BLaER1 (cell line): ENCODE measurements at regions not wholly inside any gene's neighbourhood (a gene's known extent, or its start where the extent isn't known, plus 50 kb on each side); places are given as distances from the start of the nearest gene placed in this dataset.
"Not testable (repeated sequence)": the region's sequence is repeated elsewhere in the genome, so short reads cannot be mapped to it uniquely, and the experiment has no call there.

Experiments
- H3K27ac ChIP-seq: shearing (Covaris generic); formaldehyde crosslinking; 2 replicates; pipeline ENCODE4 v1.8.1; 2022
- H3K27me3 ChIP-seq: shearing (Covaris generic); formaldehyde crosslinking; 2 replicates; pipeline ENCODE4 v1.8.1; 2022
- H3K36me3 ChIP-seq: shearing (Covaris generic); formaldehyde crosslinking; 2 replicates; pipeline ENCODE4 v1.8.1; 2022
- H3K4me1 ChIP-seq: shearing (Covaris generic); formaldehyde crosslinking; 2 replicates; pipeline ENCODE4 v1.8.1; 2022
- H3K4me2 ChIP-seq: shearing (Covaris generic); formaldehyde crosslinking; 2 replicates; pipeline ENCODE4 v1.8.1; 2022
- H3K4me3 ChIP-seq: shearing (Covaris generic); formaldehyde crosslinking; 2 replicates; pipeline ENCODE4 v1.8.1; 2022
- H3K9ac ChIP-seq: shearing (Covaris generic); formaldehyde crosslinking; 2 replicates; pipeline ENCODE4 v1.8.1; 2022
- H3K9me3 ChIP-seq: shearing (Covaris generic); formaldehyde crosslinking; 2 replicates; pipeline ENCODE4 v1.8.1; 2022
- H4K20me1 ChIP-seq: shearing (Covaris generic); formaldehyde crosslinking; 2 replicates; pipeline ENCODE4 v1.8.1; 2022
- Cebpa-rat ChIP-seq: shearing (Covaris generic); IDR thresholded peaks from 2 replicates; pipeline ENCODE4 v1.8.1; 2022

DNA sequence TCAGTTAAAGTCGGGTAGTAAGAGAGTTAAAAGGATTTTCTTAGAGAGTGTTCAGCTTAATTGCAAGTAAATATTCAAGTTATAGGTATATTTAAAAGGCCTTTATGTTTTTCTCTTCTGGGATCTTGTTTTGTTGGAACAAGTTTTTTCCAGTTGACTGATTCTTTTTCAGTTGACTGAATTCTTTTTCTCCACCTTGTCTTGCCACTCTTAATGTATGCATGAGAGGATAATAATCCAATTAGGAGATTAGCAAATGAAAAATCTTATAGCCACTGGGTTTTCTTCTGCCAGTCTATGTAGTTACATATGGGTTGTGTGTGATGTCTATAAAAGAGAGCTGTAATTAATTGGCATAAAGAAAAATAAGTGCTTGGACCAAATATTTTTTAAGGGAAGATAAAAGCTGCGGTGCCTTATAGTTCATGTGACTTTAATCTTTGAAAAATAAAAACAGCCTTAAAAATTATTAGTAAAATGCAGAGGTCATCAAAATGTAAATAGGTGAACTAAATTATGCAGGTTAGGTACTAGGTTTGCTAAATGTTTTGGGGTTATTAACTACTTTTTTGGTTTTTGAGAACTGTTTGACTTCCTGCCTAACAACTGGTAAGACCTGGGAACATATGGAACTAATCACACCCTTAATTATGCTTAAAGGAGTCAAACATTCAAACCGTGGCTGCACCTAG, 367.2 kb downstream of the HTR1B start:
- Histone ChIP-seq H3K27ac (no peak overlapping the region), H4K20me1 (no peaks in the 10 kb centered on the region), H3K36me3 (no peaks in the 10 kb centered on the region), H3K4me3 (no peak overlapping the region), H3K4me2 (no peak overlapping the region), H3K9me3 (no peaks in the 10 kb centered on the region), H3K9ac (no peak overlapping the region), H3K4me1 (no peaks in the 10 kb centered on the region), H3K27me3 (no peaks in the 10 kb centered on the region)
- TF ChIP-seq Cebpa-rat, result no peak

DNA sequence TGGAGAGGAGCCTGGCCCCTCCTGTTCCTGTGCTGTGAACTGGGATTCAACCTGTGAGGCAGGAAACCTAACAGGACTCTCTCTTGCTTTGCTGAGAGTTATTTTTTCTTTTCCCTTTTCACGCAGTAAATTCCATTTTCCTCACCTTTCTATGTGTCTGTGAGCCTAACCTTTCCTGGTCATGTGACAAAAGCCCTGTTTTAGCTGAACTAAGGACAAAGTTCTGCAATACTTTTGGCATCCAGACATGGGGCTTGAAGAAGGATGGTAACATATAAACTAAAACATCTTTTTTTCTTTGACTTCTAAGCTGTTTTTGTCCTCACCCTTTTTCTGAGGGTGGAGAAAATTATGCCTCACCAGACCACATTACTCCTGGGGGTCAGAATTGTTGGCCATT, 368.5 kb downstream of the HTR1B start:
- Histone ChIP-seq H3K4me1 (no peaks in the 10 kb centered on the region), H3K4me2 (no peak overlapping the region), H3K27me3 (no peaks in the 10 kb centered on the region), H4K20me1 (no peaks in the 10 kb centered on the region), H3K4me3 (no peak overlapping the region), H3K9me3 (no peaks in the 10 kb centered on the region), H3K27ac (no peak overlapping the region), H3K36me3 (no peaks in the 10 kb centered on the region), H3K9ac (no peak overlapping the region)
- no peak for TF ChIP-seq Cebpa-rat

DNA sequence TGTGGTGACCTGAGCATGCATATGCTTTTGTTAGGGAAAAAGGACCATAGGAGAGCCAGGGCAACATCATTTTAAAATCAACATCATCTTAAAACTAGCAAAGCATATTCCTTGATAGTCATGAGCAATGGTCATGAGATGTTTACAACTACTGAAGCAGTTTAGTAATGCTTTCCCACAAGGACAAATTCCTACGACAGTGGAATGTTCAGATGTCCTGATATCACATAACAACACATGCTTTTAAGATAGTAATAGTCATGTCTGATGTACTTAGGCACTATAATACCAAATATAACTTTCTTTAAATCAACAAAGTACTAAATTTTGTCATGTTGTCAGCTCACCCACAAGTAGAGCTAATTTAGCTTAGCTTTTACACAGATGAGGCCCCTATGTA, 370.3 kb downstream of the HTR1B start:
- H3K9me3 ChIP-seq, result no peaks in the 10 kb centered on the region
- no peak overlapping the region for H3K4me2 ChIP-seq
- H3K27ac ChIP-seq, result no peak overlapping the region
- H3K4me1 ChIP-seq, result no peaks in the 10 kb centered on the region
- no peak overlapping the region for H3K4me3 ChIP-seq
- no peaks in the 10 kb centered on the region for H3K27me3 ChIP-seq
- no peaks in the 10 kb centered on the region for H4K20me1 ChIP-seq
- TF ChIP-seq Cebpa-rat, result no peak
- H3K9ac ChIP-seq, result no peak overlapping the region
- H3K36me3 ChIP-seq, result no peaks in the 10 kb centered on the region

DNA sequence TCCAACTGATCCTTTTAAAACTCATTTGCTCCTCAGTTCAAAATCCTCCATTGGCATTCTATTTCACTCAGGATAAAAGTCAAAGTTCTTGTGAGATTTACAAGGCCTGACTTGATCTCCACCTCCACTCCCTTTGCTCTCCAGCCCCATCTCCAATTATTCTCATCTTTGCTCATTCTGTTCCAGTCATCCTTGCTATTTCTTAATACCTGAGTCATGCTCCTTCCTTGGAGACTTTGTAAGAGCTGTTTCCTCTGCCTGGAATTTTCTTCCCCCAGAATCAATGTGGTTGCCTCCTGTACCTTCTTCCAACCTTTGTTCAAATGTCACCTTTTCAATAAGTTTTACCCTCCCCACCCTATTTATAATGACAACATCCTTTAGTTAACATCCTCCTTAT, 373.5 kb downstream of the HTR1B start:
- H4K20me1 ChIP-seq, result no peaks in the 10 kb centered on the region
- H3K9ac ChIP-seq, result no peak overlapping the region
- H3K4me1 ChIP-seq, result no peaks in the 10 kb centered on the region
- no peak for TF ChIP-seq Cebpa-rat
- no peak overlapping the region for H3K4me3 ChIP-seq
- H3K9me3 ChIP-seq, result no peaks in the 10 kb centered on the region
- H3K36me3 ChIP-seq, result no peaks in the 10 kb centered on the region
- no peak overlapping the region for H3K27ac ChIP-seq
- no peaks in the 10 kb centered on the region for H3K27me3 ChIP-seq
- no peak overlapping the region for H3K4me2 ChIP-seq

DNA sequence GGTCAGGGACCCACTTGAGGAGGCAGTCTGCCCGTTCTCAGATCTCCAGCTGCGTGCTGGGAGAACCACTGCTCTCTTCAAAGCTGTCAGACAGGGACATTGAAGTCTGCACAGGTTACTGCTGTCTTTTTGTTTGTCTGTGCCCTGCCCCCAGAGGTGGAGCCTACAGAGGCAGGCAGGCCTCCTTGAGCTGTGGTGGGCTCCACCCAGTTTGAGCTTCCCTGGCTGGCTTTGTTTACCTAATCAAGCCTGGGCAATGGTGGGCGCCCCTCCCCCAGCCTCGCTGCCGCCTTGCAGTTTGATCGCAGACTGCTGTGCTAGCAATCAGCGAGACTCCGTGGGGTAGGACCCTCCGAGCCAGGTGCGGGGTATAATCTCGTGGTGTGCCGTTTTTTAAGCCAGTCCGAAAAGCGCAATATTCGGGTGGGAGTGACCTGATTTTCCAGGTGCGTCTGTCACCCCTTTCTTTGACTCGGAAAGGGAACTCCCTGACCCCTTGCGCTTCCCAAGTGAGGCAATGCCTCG, 375.4 kb downstream of the HTR1B start:
- H3K27ac ChIP-seq, result not testable (repeated sequence)

DNA sequence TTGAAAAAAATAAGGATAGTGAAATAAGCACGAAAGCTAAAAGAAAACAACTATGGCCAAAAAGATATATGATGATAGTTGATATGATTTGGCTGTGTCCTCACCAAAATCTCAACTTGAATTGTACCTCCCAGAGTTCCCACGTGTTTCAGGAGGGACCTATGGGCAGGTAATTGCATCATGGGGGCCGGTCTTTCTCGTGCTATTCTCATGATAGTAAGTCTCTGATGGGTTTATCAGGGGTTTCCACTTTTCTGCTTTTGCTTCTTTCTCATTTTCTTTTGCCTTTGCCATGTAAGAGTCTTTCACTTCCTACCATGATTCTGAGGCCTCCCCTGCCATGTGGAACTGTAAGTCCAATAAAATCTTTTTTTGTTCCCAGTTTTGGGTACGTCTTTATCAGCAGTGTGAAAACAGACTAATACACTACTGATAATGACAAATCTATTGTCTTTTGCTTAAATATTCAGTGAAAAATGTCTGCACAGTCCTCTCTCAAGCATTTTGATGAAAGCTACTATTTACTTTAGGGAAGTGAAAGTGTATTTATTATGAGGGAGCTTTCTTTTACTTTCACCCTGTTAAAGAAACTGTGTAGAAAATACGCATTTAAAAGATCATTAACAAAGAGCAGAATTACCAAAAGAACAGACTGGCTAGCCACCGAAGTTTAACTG, 389.1 kb downstream of the HTR1B start:
- H3K9ac ChIP-seq, result no peak overlapping the region
- H3K36me3 ChIP-seq, result no peaks in the 10 kb centered on the region
- H3K9me3 ChIP-seq, result no peaks in the 10 kb centered on the region
- H3K27me3 ChIP-seq, result no peaks in the 10 kb centered on the region
- H3K4me3 ChIP-seq, result no peak overlapping the region
- H3K4me2 ChIP-seq, result no peak overlapping the region
- no peaks in the 10 kb centered on the region for H4K20me1 ChIP-seq
- TF ChIP-seq Cebpa-rat, result no peak
- no peaks in the 10 kb centered on the region for H3K4me1 ChIP-seq
- no peak overlapping the region for H3K27ac ChIP-seq

More for the DNA sequence above, 375.4 kb downstream of the HTR1B start:
- H3K36me3 ChIP-seq, H3K9ac ChIP-seq, H3K4me3 ChIP-seq, H4K20me1 ChIP-seq, H3K27me3 ChIP-seq, H3K9me3 ChIP-seq, H3K4me1 ChIP-seq, H3K4me2 ChIP-seq: not testable (repeated sequence)

GRCh38 chr6:77073410-77073760, 389.9 kb downstream of the HTR1B start:
- no peaks in the 10 kb centered on the region for H3K9me3 ChIP-seq
- H3K36me3 ChIP-seq, result no peaks in the 10 kb centered on the region
- no peaks in the 10 kb centered on the region for H4K20me1 ChIP-seq
- no peak overlapping the region for H3K4me2 ChIP-seq
- H3K27ac ChIP-seq, result no peak overlapping the region
- no peaks in the 10 kb centered on the region for H3K4me1 ChIP-seq
- no peaks in the 10 kb centered on the region for H3K27me3 ChIP-seq
- no peak overlapping the region for H3K9ac ChIP-seq
- no peak for TF ChIP-seq Cebpa-rat
- H3K4me3 ChIP-seq, result no peak overlapping the region

- no peak overlapping the region for H3K27ac ChIP-seq
- no peak overlapping the region for H3K4me3 ChIP-seq
- no peaks in the 10 kb centered on the region for H3K27me3 ChIP-seq
- H3K4me2 ChIP-seq, result no peak overlapping the region
- no peaks in the 10 kb centered on the region for H4K20me1 ChIP-seq
- no peak overlapping the region for H3K9ac ChIP-seq
- H3K4me1 ChIP-seq, result no peaks in the 10 kb centered on the region
- no peaks in the 10 kb centered on the region for H3K9me3 ChIP-seq
- H3K36me3 ChIP-seq, result no peaks in the 10 kb centered on the region
- TF ChIP-seq Cebpa-rat, result no peak
These were observed 390.4 kb downstream of the HTR1B start for GRCh38 chr6:77072694-77073409.

DNA sequence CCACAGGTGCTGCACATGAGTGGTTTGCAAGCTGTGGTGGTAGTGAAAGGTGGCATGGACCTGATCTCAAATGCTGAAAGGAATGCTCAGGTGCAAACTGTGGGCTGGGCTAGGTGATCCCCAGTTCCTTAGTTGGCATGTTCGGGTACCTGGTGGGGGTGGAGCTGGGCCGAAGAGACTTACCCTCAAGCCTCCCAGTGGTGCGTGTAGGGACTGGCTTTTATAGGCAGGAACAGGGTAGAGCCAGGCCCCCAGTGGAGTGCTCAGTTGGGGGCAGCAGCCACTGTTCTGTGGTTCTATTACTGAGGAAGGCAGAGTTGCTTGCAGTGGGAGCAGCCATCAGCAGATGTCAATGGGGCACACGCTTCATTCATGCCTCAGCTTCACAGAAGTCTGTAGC, 399.8 kb downstream of the HTR1B start:
- TF ChIP-seq Cebpa-rat, result no peak
- Histone ChIP-seq H3K27me3 (no peaks in the 10 kb centered on the region), H3K4me3 (no peak overlapping the region), H4K20me1 (no peaks in the 10 kb centered on the region), H3K4me1 (no peaks in the 10 kb centered on the region), H3K27ac (no peak overlapping the region), H3K4me2 (no peak overlapping the region), H3K9me3 (no peaks in the 10 kb centered on the region), H3K36me3 (no peaks in the 10 kb centered on the region), H3K9ac (no peak overlapping the region)

DNA sequence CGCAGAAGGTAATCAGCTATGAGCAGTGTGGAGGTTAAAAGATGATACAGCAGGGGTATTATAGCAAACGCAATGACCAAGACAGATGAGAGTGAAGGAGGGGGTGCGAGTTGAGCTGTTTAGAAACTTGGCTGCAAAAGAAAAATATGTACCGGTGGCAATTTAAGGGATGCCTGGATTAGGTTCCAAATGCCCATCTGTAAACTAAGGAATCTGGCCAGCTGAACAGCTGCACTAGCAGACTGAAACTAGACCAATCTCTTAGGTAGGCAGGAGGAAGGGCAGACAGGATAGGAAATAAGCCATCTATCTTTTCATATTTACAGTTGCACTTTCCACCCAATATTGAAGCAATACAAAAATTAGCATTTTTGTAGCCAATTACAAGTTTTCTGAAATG, 407.6 kb downstream of the HTR1B start:
- H3K9me3 ChIP-seq, result no peaks in the 10 kb centered on the region
- H3K27ac ChIP-seq, result no peak overlapping the region
- no peaks in the 10 kb centered on the region for H4K20me1 ChIP-seq
- H3K9ac ChIP-seq, result no peak overlapping the region
- H3K4me1 ChIP-seq, result no peaks in the 10 kb centered on the region
- no peak overlapping the region for H3K4me2 ChIP-seq
- no peak overlapping the region for H3K4me3 ChIP-seq
- no peaks in the 10 kb centered on the region for H3K27me3 ChIP-seq
- no peaks in the 10 kb centered on the region for H3K36me3 ChIP-seq
- TF ChIP-seq Cebpa-rat, result no peak
